ENCODE measurements at regions not wholly inside any gene's neighbourhood (a gene's known extent, or its start where the extent isn't known, plus 50 kb on each side); places are given as distances from the start of the nearest gene placed in this dataset.

DNA sequence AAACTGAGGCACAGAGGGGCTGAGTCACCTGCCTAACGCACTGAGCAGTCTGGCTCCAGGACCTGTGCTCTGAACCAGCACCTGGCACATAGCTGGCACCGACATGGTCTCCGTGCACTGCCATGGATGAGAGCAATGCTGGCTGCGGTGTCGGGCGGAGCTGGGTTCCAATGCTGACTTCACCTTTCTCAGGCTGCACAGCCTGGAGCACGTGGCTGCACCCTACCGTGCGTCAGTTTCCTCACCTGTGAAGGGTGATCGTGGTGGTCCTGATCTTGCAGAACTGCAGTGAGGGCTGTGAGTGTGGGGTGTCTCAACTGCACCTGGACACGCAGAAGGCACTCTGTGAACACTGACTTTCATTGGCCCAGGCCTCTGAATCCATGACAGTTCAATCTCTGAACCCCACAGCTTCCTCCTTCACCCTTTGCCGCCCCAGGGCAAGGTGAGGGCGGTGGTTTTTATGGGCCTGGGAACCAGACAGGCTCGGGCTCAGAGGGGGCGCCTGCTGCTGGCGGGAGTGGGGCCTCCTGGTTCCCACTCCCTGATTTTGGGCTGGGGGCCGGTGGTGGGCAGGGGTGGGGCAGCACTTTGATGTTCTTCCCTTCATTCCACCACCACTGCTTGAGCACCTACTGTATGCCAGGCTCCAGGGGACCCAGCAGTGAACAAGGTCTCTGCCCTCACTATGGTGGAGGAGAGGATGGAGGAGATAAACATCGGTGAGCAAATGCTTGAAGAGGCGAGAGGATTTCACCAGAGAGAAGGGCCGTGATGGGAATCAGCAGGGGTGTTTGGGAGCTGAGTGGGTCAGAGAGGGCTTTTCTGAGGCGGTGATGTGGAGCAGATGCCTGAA, 102.9 kb downstream of the CEBPB start:
- Histone ChIP-seq H3K36me3 (replicated peaks in 1 of 2) (no peaks in the 10 kb centered on the region), H3K9me3 (replicated peaks in 1 of 3) (no peaks in the 10 kb centered on the region), H3K27me3 (no peaks in the 10 kb centered on the region), H3K4me1 (replicated peaks in 1 of 2) (peaks cover 18 to 29% of the 10 kb centered on the region in 2 donors), H3K27ac (peak overlapping the region; percentile 48 to 93 (median 78)), H3K4me3 (no peak overlapping the region)
- TF ChIP-seq CTCF (IDR thresholded peaks at IDR 0.05) (no peak), POLR2A (IDR thresholded peaks at IDR 0.05) (no peak)
- intact Hi-C loops (cut with DNase I), result no loop called here
- 86 to 92% (median 88%) methylated on average over 13 to 21 of the region's 21 CpGs for WGBS, 4 donors
- peak in 1 of 7 donors; percentile 5 for DNase-seq

- intact Hi-C loops (cut with DNase I), result no loop called here
- Histone ChIP-seq H3K4me3 (no peak overlapping the region), H3K36me3 (replicated peaks in 1 of 2) (no peaks in the 10 kb centered on the region), H3K9me3 (replicated peaks in 1 of 3) (no peaks in the 10 kb centered on the region), H3K27me3 (no peaks in the 10 kb centered on the region), H3K4me1 (replicated peaks in 1 of 2) (peaks cover 18 to 29% of the 10 kb centered on the region in 2 donors), H3K27ac (peak overlapping the region in 4 of 5 donors; percentile 2 to 93 (median 84))
- 85 to 89% (median 87%) methylated on average over 14 to 18 of the region's 18 CpGs for WGBS, 4 donors
- TF ChIP-seq CTCF (IDR thresholded peaks at IDR 0.05) (no peak), POLR2A (IDR thresholded peaks at IDR 0.05) (no peak)
- DNase-seq, result peak in 2 of 7 donors; percentile 23 to 32
Observed at GRCh38 chr20:50294164-50295088, 103.8 kb downstream of the CEBPB start.

GRCh38 chr20:50295345-50295744, 104.7 kb downstream of the CEBPB start:
- DNase-seq, result no peak
- H3K27ac ChIP-seq, result peak overlapping the region in 2 of 5 donors; percentile 90 to 93
- 84 to 90% (median 87%) methylated on average over 5 of the region's 5 CpGs for WGBS, 4 donors
- intact Hi-C loops (cut with DNase I), result no loop called here
- H3K9me3 ChIP-seq (replicated peaks in 1 of 3), result no peaks in the 10 kb centered on the region
- no peak overlapping the region for H3K4me3 ChIP-seq
- TF ChIP-seq CTCF (IDR thresholded peaks at IDR 0.05), result no peak
- no peak for TF ChIP-seq POLR2A (IDR thresholded peaks at IDR 0.05)
- no peaks in the 10 kb centered on the region for H3K27me3 ChIP-seq
- no peaks in the 10 kb centered on the region for H3K36me3 ChIP-seq (replicated peaks in 1 of 2)
- peaks cover 18 to 29% of the 10 kb centered on the region in 2 donors for H3K4me1 ChIP-seq (replicated peaks in 1 of 2)

Measured in adrenal gland (tissue), 9 donors.